Endothelial cell of umbilical vein (primary cell): ENCODE measurements at regions not wholly inside any gene's neighbourhood (a gene's known extent, or its start where the extent isn't known, plus 50 kb on each side); places are given as distances from the start of the nearest gene placed in this dataset.

ENCODE experiments used
- EZH2 ChIP-seq: IDR thresholded peaks from 2 replicates; pipeline ENCODE4 v1.6.1; 2012; ENCODE audit warnings: borderline replicate concordance, low read depth, mild to moderate bottlenecking, moderate library complexity, low read length, inconsistent platforms; ENCODE audit not compliant: severe bottlenecking
- FOS ChIP-seq: IDR thresholded peaks from 2 replicates; pipeline ENCODE4 v1.6.1; 2011; ENCODE audit warnings: mild to moderate bottlenecking, low read length, moderate library complexity, borderline replicate concordance; ENCODE audit not compliant: insufficient read depth
- POLR2A ChIP-seq: IDR thresholded peaks from 2 replicates; pipeline ENCODE4 v1.6.1; 2012; ENCODE audit warnings: low read depth, mild to moderate bottlenecking, control low read depth, low read length
- POLR2AphosphoS5 ChIP-seq: IDR thresholded peaks from 2 replicates; pipeline ENCODE4 v1.6.1; 2012; ENCODE audit warnings: low read depth, mild to moderate bottlenecking, control low read depth, low read length, moderate library complexity; ENCODE audit not compliant: insufficient read depth
- TF ChIP-seq, protein P1 (sequence below), 2 donors: IDR thresholded peaks; 1 replicate in 1 of 2; 2 replicates in 1 of 2; pipeline ENCODE4 v1.5.1; 2011; ENCODE audit warnings: low read length in 2 of 2, mild to moderate bottlenecking in 2 of 2, moderate library complexity in 2 of 2, control low read depth in 1 of 2, inconsistent platforms in 1 of 2, low read depth in 1 of 2; ENCODE audit not compliant: insufficient read depth in 1 of 2; ENCODE audit errors: extremely low read depth in 1 of 2
- TF ChIP-seq, protein P2 (sequence below): IDR thresholded peaks from 2 replicates; pipeline ENCODE4 v1.6.1; 2011; ENCODE audit not compliant: insufficient read depth, insufficient read length

DNA sequence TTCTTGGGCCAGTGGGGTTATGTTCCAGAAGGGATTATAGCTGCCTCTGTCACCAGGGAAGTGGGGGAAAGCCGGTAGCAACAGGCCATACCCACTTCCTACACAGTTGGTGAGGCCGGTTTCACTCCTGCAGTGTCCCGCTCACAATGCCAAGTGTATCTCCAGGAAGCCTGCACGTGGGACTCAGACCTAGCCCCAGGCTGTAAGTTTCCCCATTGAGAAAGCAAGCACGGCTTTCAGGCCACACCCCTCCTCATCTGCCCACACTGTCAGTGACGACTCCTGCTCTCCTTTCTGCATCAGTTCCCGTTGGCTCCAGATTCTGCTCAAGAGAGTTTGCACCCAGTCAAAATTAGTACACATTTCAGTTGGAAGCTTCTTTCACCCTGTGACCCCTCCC, 51.6 kb upstream of the CPOX start:
- TF ChIP-seq, protein P1, sequence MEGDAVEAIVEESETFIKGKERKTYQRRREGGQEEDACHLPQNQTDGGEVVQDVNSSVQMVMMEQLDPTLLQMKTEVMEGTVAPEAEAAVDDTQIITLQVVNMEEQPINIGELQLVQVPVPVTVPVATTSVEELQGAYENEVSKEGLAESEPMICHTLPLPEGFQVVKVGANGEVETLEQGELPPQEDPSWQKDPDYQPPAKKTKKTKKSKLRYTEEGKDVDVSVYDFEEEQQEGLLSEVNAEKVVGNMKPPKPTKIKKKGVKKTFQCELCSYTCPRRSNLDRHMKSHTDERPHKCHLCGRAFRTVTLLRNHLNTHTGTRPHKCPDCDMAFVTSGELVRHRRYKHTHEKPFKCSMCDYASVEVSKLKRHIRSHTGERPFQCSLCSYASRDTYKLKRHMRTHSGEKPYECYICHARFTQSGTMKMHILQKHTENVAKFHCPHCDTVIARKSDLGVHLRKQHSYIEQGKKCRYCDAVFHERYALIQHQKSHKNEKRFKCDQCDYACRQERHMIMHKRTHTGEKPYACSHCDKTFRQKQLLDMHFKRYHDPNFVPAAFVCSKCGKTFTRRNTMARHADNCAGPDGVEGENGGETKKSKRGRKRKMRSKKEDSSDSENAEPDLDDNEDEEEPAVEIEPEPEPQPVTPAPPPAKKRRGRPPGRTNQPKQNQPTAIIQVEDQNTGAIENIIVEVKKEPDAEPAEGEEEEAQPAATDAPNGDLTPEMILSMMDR (IDR thresholded peaks at IDR 0.05; ENCODE audit: extremely low read depth in 1 of 2, insufficient read depth in 1 of 2, low read depth in 1 of 2, low read length in 2 of 2) = no peak
- no peak for TF ChIP-seq EZH2
- TF ChIP-seq, protein P2, sequence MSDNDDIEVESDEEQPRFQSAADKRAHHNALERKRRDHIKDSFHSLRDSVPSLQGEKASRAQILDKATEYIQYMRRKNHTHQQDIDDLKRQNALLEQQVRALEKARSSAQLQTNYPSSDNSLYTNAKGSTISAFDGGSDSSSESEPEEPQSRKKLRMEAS = no peak
- TF ChIP-seq POLR2A = no peak
- TF ChIP-seq FOS = no peak
- TF ChIP-seq POLR2AphosphoS5 = no peak
